H1 (cell line): ENCODE measurements at regions not wholly inside any gene's neighbourhood (a gene's known extent, or its start where the extent isn't known, plus 50 kb on each side); places are given as distances from the start of the nearest gene placed in this dataset.

ENCODE experiments used
- CTCF ChIA-PET: fragments of 300-600 bp; sonication (Branson Sonifier 250); formaldehyde crosslinking; loops from one replicate; lab custom pipeline; 2021; ENCODE audit not compliant: partially characterized antibody; lab: Charles Lee
- POLR2A ChIA-PET: fragments of 300-600 bp; sonication (Branson Sonifier 250); formaldehyde crosslinking; loops from one replicate; lab custom pipeline; 2021; ENCODE audit warnings: inconsistent platforms; ENCODE audit not compliant: partially characterized antibody; lab: Charles Lee
- DNase-seq, 2 experiments: peaks; one replicate each; pipeline versions ENCODE4 v3.0.0 to v3.0.0-alpha.2; 2010 to 2022; ENCODE audit warnings: low spot score in 2 of 2, low read depth in 1 of 2, mixed read lengths in 1 of 2
- FAIRE-seq: peaks from 2 replicates; lab custom pipeline; 2011; peaks lifted over from hg19 to GRCh38; lab: Jason Lieb, UNC
- H2AFZ ChIP-seq: 2 replicates; pipeline ENCODE4 v1.8.1; 2012; ENCODE audit warnings: low read length, inconsistent platforms
- H2AK5ac ChIP-seq: 2 replicates; pipeline ENCODE4 v1.6.1; 2013; ENCODE audit warnings: low read depth, low read length
- H2BK120ac ChIP-seq: replicated peaks from 2 replicates; pipeline ENCODE3; 2013; ENCODE audit warnings: low read depth, low read length, inconsistent platforms
- H2BK12ac ChIP-seq: 2 replicates; pipeline ENCODE4 v1.6.1; 2013; ENCODE audit warnings: low read depth, low read length
- H2BK15ac ChIP-seq: 2 replicates; pipeline ENCODE4 v1.6.1; 2013; ENCODE audit warnings: low read length
- H2BK20ac ChIP-seq: 2 replicates; pipeline ENCODE4 v1.6.1; 2013; ENCODE audit warnings: low read length
- H2BK5ac ChIP-seq: 2 replicates; pipeline ENCODE4 v1.6.1; 2013; ENCODE audit warnings: low read depth, low read length
- H3K14ac ChIP-seq: 2 replicates; pipeline ENCODE4 v1.6.1; 2013; ENCODE audit warnings: inconsistent platforms; ENCODE audit not compliant: insufficient read length
- H3K18ac ChIP-seq: 2 replicates; pipeline ENCODE4 v1.6.1; 2013; ENCODE audit warnings: low read length; ENCODE audit errors: extremely low read depth
- H3K23ac ChIP-seq: 2 replicates; pipeline ENCODE4 v1.6.1; 2013; ENCODE audit warnings: inconsistent platforms; ENCODE audit not compliant: insufficient read length
- H3K23me2 ChIP-seq: 2 replicates; pipeline ENCODE4 v1.6.1; 2013; ENCODE audit warnings: low read depth, low read length
- H3K27ac ChIP-seq: 2 replicates; pipeline ENCODE4 v1.6.1; 2011; ENCODE audit warnings: low read depth, low read length, inconsistent platforms
- H3K27me3 ChIP-seq, 4 experiments: replicated peaks in 1 of 4; 1 replicate in 1 of 4; 2 replicates in 3 of 4; pipeline versions ENCODE4 v1.6.1 to v1.8.1; 2011 to 2013; ENCODE audit warnings: low read length in 3 of 4, mild to moderate bottlenecking in 3 of 4, inconsistent platforms in 2 of 4, mixed read lengths in 2 of 4, moderate library complexity in 1 of 4; ENCODE audit not compliant: control insufficient read depth in 3 of 4, insufficient read depth in 3 of 4; ENCODE audit errors: extremely low read depth in 1 of 4
- H3K36me3 ChIP-seq, 4 experiments: 2 replicates each; pipeline versions ENCODE4 v1.6.1 to v1.8.1; 2011 to 2013; ENCODE audit warnings: mild to moderate bottlenecking in 4 of 4, low read length in 3 of 4, moderate library complexity in 2 of 4, control low read depth in 1 of 4, inconsistent platforms in 1 of 4; ENCODE audit not compliant: insufficient read depth in 4 of 4, control insufficient read depth in 2 of 4
- H3K4ac ChIP-seq: replicated peaks from 2 replicates; pipeline ENCODE3; 2013; ENCODE audit warnings: low read length, low read depth, mixed read lengths, inconsistent platforms; ENCODE audit not compliant: insufficient read length
- H3K4me1 ChIP-seq, 4 experiments: replicated peaks in 1 of 4; 1 replicate in 1 of 4; 2 replicates in 3 of 4; pipeline versions ENCODE4 v1.6.1 to v1.8.1; 2011 to 2013; ENCODE audit warnings: low read length in 3 of 4, inconsistent platforms in 2 of 4, mixed read lengths in 1 of 4; ENCODE audit not compliant: insufficient read depth in 4 of 4, control insufficient read depth in 3 of 4
- H3K4me2 ChIP-seq, 2 experiments: 2 replicates each; pipeline versions ENCODE4 v1.6.1 to v1.8.1; 2011 to 2013; ENCODE audit warnings: low read depth in 2 of 2, low read length in 2 of 2, control low read depth in 1 of 2, inconsistent platforms in 1 of 2, mild to moderate bottlenecking in 1 of 2; ENCODE audit not compliant: insufficient read depth in 1 of 2
- H3K4me3 ChIP-seq, 4 experiments: fragments of 200-600, 300-600 bp in 1 of 4; sonication (generic), shearing (Covaris generic), sonication (Bioruptor Twin) in 1 of 4; 2 replicates each; pipeline versions ENCODE4 v1.5.1 to v1.8.1; 2011 to 2016; ENCODE audit warnings: low read length in 4 of 4, low read depth in 3 of 4, control low read depth in 2 of 4, inconsistent platforms in 2 of 4, mild to moderate bottlenecking in 2 of 4, mixed read lengths in 1 of 4, moderate library complexity in 1 of 4; ENCODE audit not compliant: insufficient read depth in 2 of 4; ENCODE audit errors: extremely low read depth in 1 of 4
- H3K56ac ChIP-seq: replicated peaks from 2 replicates; pipeline ENCODE3; 2013; ENCODE audit warnings: low read depth, mild to moderate bottlenecking, mixed read lengths, low read length, inconsistent platforms; ENCODE audit not compliant: insufficient read length
- H3K79me1 ChIP-seq: 2 replicates; pipeline ENCODE4 v1.6.1; 2013; ENCODE audit warnings: low read depth, low read length, control low read depth
- H3K79me2 ChIP-seq, 2 experiments: 2 replicates each; pipeline versions ENCODE4 v1.6.1 to v1.8.1; 2012 to 2013; ENCODE audit warnings: low read length in 2 of 2, mild to moderate bottlenecking in 2 of 2, inconsistent platforms in 1 of 2; ENCODE audit not compliant: insufficient read depth in 2 of 2, control insufficient read depth in 1 of 2
- H3K9ac ChIP-seq, 4 experiments: replicated peaks in 1 of 4; 1 replicate in 1 of 4; 2 replicates in 3 of 4; pipeline versions ENCODE4 v1.6.1 to v1.8.1; 2011 to 2013; ENCODE audit warnings: low read depth in 3 of 4, low read length in 3 of 4, control low read depth in 2 of 4, mild to moderate bottlenecking in 2 of 4, moderate library complexity in 2 of 4, inconsistent platforms in 1 of 4; ENCODE audit errors: extremely low read depth in 1 of 4
- H3K9me3 ChIP-seq, 2 experiments: 2 replicates each; pipeline versions ENCODE4 v1.6.1 to v1.8.1; 2012 to 2013; ENCODE audit warnings: mild to moderate bottlenecking in 2 of 2, moderate library complexity in 2 of 2, control low read depth in 1 of 2, inconsistent platforms in 1 of 2, low read depth in 1 of 2, low read length in 1 of 2, mixed read lengths in 1 of 2; ENCODE audit not compliant: insufficient read depth in 2 of 2
- H4K20me1 ChIP-seq, 2 experiments: replicated peaks in 1 of 2; 2 replicates each; pipeline versions ENCODE3 to v1.8.1; 2011 to 2013; ENCODE audit warnings: inconsistent platforms in 2 of 2, low read length in 2 of 2, mild to moderate bottlenecking in 1 of 2; ENCODE audit not compliant: insufficient read depth in 2 of 2, control insufficient read depth in 1 of 2
- H4K5ac ChIP-seq: 2 replicates; pipeline ENCODE4 v1.6.1; 2013; ENCODE audit warnings: low read length, low read depth, mixed read lengths, inconsistent platforms; ENCODE audit not compliant: insufficient read length
- H4K8ac ChIP-seq: 2 replicates; pipeline ENCODE4 v1.8.0; 2013; ENCODE audit warnings: mild to moderate bottlenecking, moderate library complexity, low read length, inconsistent platforms; ENCODE audit not compliant: insufficient read depth; ENCODE audit errors: extremely low read depth
- H4K91ac ChIP-seq: replicated peaks from 2 replicates; pipeline ENCODE3; 2013; ENCODE audit warnings: low read length, mixed read lengths, inconsistent platforms; ENCODE audit not compliant: insufficient read length
- WGBS, 2 experiments: shearing (Covaris generic) in 1 of 2; methylation state at CpG; one replicate each; pipeline versions ENCODE4 v1.1.6 to v1.1.7; 2013 to 2015; ENCODE audit warnings: low lambda C conversion rate in 2 of 2, mixed read lengths in 2 of 2, inconsistent platforms in 1 of 2, low coverage in 1 of 2, missing lambda C conversion rate in 1 of 2; ENCODE audit not compliant: insufficient replicate concordance in 2 of 2, insufficient coverage in 1 of 2, insufficient read length in 1 of 2; ENCODE audit errors: extremely low coverage in 1 of 2, missing lambda C conversion rate in 1 of 2; 5-methylcytosine and 5-hydroxymethylcytosine counted together
- TF ChIP-seq, protein P1 (sequence below): fragments of 300-600 bp; sonication (generic); IDR thresholded peaks from 2 replicates; pipeline ENCODE4 v1.7.1; 2012; ENCODE audit warnings: low read length, moderate library complexity, mild to moderate bottlenecking, inconsistent platforms; ENCODE audit not compliant: insufficient replicate concordance

DNA sequence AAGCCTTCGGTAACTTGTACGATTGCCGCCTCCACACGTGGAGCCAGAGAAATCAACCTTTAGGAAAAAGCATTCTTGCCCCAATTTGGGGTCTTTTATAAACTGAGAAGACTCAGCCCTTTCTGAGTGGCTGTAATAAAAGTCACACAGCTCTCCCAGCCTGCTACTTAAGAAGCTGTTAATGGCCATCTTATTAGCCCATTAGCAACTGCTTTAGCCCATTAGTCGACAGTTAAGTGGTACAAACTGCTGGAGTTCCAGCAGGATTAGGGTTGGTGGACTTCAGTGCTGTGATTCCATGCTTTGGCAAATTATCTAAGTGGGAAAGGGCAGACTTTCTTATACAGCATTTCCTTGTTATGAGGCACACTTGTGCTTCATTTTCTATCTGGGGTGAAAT lies 461.3 kb downstream of the RPS6KC1 start:
- no peak overlapping the region for H3K27ac ChIP-seq
- no peak overlapping the region for H4K5ac ChIP-seq
- no peak overlapping the region for H3K56ac ChIP-seq
- H2BK12ac ChIP-seq, result no peak overlapping the region
- no peak overlapping the region for H3K4ac ChIP-seq
- ChIA-PET POLR2A (interaction anchor here (0.8 kb wide), 1 partner anchor 12 kb away, joined by 3 read pairs; no protein-coding TSS in a partner anchor), CTCF (no interaction called here)
- FAIRE-seq (no peak), DNase-seq (no peak)
- H3K4me1 ChIP-seq, result peaks cover 0 to 11% (median 3%) of the 10 kb centered on the region in 4 experiments; a peak in 3 of 7 replicates
- H2BK15ac ChIP-seq, result no peak overlapping the region
- no peak overlapping the region for H3K4me2 ChIP-seq
- no peak overlapping the region for H4K8ac ChIP-seq
- H3K9me3 ChIP-seq, result no peaks in the 10 kb centered on the region
- no peaks in the 10 kb centered on the region for H3K79me1 ChIP-seq
- H2BK5ac ChIP-seq, result no peak overlapping the region
- H2AFZ ChIP-seq, result no peak overlapping the region
- no peaks in the 10 kb centered on the region for H3K36me3 ChIP-seq
- H2BK20ac ChIP-seq, result no peak overlapping the region
- no peak overlapping the region for H3K9ac ChIP-seq
- no peaks in the 10 kb centered on the region for H3K23me2 ChIP-seq
- H3K27me3 ChIP-seq, result no peaks in the 10 kb centered on the region
- H3K18ac ChIP-seq, result no peak overlapping the region
- H3K79me2 ChIP-seq, result no peaks in the 10 kb centered on the region
- 94% methylated on average over 5 of the region's 5 CpGs; no CpG with 5 or more reads in 1 of the 2 experiments for WGBS, 2 experiments
- H4K20me1 ChIP-seq, result no peaks in the 10 kb centered on the region
- H2AK5ac ChIP-seq, result no peak overlapping the region
- no peak overlapping the region for H3K4me3 ChIP-seq
- no peak overlapping the region for H3K14ac ChIP-seq
- no peak overlapping the region for H2BK120ac ChIP-seq
- no peak overlapping the region for H4K91ac ChIP-seq
- no peak overlapping the region for H3K23ac ChIP-seq
- TF ChIP-seq, protein P1, sequence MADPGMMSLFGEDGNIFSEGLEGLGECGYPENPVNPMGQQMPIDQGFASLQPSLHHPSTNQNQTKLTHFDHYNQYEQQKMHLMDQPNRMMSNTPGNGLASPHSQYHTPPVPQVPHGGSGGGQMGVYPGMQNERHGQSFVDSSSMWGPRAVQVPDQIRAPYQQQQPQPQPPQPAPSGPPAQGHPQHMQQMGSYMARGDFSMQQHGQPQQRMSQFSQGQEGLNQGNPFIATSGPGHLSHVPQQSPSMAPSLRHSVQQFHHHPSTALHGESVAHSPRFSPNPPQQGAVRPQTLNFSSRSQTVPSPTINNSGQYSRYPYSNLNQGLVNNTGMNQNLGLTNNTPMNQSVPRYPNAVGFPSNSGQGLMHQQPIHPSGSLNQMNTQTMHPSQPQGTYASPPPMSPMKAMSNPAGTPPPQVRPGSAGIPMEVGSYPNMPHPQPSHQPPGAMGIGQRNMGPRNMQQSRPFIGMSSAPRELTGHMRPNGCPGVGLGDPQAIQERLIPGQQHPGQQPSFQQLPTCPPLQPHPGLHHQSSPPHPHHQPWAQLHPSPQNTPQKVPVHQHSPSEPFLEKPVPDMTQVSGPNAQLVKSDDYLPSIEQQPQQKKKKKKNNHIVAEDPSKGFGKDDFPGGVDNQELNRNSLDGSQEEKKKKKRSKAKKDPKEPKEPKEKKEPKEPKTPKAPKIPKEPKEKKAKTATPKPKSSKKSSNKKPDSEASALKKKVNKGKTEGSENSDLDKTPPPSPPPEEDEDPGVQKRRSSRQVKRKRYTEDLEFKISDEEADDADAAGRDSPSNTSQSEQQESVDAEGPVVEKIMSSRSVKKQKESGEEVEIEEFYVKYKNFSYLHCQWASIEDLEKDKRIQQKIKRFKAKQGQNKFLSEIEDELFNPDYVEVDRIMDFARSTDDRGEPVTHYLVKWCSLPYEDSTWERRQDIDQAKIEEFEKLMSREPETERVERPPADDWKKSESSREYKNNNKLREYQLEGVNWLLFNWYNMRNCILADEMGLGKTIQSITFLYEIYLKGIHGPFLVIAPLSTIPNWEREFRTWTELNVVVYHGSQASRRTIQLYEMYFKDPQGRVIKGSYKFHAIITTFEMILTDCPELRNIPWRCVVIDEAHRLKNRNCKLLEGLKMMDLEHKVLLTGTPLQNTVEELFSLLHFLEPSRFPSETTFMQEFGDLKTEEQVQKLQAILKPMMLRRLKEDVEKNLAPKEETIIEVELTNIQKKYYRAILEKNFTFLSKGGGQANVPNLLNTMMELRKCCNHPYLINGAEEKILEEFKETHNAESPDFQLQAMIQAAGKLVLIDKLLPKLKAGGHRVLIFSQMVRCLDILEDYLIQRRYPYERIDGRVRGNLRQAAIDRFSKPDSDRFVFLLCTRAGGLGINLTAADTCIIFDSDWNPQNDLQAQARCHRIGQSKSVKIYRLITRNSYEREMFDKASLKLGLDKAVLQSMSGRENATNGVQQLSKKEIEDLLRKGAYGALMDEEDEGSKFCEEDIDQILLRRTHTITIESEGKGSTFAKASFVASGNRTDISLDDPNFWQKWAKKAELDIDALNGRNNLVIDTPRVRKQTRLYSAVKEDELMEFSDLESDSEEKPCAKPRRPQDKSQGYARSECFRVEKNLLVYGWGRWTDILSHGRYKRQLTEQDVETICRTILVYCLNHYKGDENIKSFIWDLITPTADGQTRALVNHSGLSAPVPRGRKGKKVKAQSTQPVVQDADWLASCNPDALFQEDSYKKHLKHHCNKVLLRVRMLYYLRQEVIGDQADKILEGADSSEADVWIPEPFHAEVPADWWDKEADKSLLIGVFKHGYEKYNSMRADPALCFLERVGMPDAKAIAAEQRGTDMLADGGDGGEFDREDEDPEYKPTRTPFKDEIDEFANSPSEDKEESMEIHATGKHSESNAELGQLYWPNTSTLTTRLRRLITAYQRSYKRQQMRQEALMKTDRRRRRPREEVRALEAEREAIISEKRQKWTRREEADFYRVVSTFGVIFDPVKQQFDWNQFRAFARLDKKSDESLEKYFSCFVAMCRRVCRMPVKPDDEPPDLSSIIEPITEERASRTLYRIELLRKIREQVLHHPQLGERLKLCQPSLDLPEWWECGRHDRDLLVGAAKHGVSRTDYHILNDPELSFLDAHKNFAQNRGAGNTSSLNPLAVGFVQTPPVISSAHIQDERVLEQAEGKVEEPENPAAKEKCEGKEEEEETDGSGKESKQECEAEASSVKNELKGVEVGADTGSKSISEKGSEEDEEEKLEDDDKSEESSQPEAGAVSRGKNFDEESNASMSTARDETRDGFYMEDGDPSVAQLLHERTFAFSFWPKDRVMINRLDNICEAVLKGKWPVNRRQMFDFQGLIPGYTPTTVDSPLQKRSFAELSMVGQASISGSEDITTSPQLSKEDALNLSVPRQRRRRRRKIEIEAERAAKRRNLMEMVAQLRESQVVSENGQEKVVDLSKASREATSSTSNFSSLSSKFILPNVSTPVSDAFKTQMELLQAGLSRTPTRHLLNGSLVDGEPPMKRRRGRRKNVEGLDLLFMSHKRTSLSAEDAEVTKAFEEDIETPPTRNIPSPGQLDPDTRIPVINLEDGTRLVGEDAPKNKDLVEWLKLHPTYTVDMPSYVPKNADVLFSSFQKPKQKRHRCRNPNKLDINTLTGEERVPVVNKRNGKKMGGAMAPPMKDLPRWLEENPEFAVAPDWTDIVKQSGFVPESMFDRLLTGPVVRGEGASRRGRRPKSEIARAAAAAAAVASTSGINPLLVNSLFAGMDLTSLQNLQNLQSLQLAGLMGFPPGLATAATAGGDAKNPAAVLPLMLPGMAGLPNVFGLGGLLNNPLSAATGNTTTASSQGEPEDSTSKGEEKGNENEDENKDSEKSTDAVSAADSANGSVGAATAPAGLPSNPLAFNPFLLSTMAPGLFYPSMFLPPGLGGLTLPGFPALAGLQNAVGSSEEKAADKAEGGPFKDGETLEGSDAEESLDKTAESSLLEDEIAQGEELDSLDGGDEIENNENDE, result no peak
